ENCODE measurements at regions not wholly inside any gene's neighbourhood (a gene's known extent, or its start where the extent isn't known, plus 50 kb on each side); places are given as distances from the start of the nearest gene placed in this dataset.
"Not testable (repeated sequence)": the region's sequence is repeated elsewhere in the genome, so short reads cannot be mapped to it uniquely, and the experiment has no call there.

DNA sequence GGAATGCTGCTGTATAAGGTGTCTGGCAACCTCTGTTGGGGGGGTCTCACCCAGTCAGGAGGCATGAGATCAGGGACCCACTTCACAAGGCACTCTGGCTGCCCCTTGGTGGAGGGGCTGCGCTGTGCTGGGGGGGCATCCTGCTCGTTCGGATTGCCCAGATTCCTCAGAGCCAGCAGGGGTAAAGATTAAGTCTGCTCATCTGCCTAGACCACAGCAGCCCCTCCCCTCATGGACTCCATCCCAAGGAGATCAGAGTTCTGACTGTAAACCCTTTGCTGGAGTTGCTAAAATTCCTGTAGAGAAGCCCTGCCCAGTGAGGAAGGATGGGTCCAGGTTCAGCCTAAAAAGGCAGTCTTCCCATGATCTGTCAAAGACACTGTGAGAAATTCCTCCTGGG lies 262.0 kb upstream of the C9orf72 start:
- POLR2A ChIA-PET (ENCODE audit: partially characterized antibody): no interaction called here
- Histone ChIP-seq H3K27me3 (ENCODE audit: insufficient read depth, low read length) (no peaks in the 10 kb centered on the region), H3K27ac (ENCODE audit: low read depth, low read length) (no peak overlapping the region), H3K36me3 (ENCODE audit: insufficient read depth, low read length) (no peaks in the 10 kb centered on the region), H3K4me3 (ENCODE audit: low read length in 2 of 2) (no peak overlapping the region), H3K9me3 (ENCODE audit: control insufficient read depth in 1 of 2, low read length in 2 of 2) (no peaks in the 10 kb centered on the region), H3K4me1 (ENCODE audit: insufficient read depth, low read length) (no peaks in the 10 kb centered on the region)
- DNase-seq: no peak
- CTCF ChIA-PET (ENCODE audit: partially characterized antibody): no interaction called here
- Mint-ChIP-seq H3K27me3 (peaks cover 0 to 2% of the 10 kb centered on the region in 2 donors), H3K9me3 (peaks cover 0 to 6% (median under 1%) of the 10 kb centered on the region in 8 donors), H3K27ac (no peak overlapping the region), H3K36me3 (no peaks in the 10 kb centered on the region), H3K4me1 (no peaks in the 10 kb centered on the region), H3K4me3 (no peak overlapping the region)
- intact Hi-C loops (cut with micrococcal nuclease): no loop called here

- Histone ChIP-seq H3K27me3 (ENCODE audit: insufficient read depth, low read length) (no peaks in the 10 kb centered on the region), H3K4me1 (ENCODE audit: insufficient read depth, low read length) (no peaks in the 10 kb centered on the region), H3K27ac (ENCODE audit: low read depth, low read length) (no peak overlapping the region), H3K4me3 (ENCODE audit: low read length in 2 of 2) (no peak overlapping the region), H3K9me3 (ENCODE audit: control insufficient read depth in 1 of 2, low read length in 2 of 2) (no peaks in the 10 kb centered on the region), H3K36me3 (ENCODE audit: insufficient read depth, low read length) (no peaks in the 10 kb centered on the region)
- Mint-ChIP-seq H3K27me3 (peaks cover 0 to 2% of the 10 kb centered on the region in 2 donors), H3K27ac (no peak overlapping the region), H3K4me3 (no peak overlapping the region), H3K4me1 (no peaks in the 10 kb centered on the region), H3K36me3 (no peaks in the 10 kb centered on the region), H3K9me3 (peaks cover 0 to 6% (median under 1%) of the 10 kb centered on the region in 8 donors)
- DNase-seq: no peak
- ChIA-PET CTCF (ENCODE audit: partially characterized antibody) (no interaction called here), POLR2A (ENCODE audit: partially characterized antibody) (no interaction called here)
- intact Hi-C loops (cut with micrococcal nuclease): no loop called here
Observed at GRCh38 chr9:27835746-27836145, 262.5 kb upstream of the C9orf72 start.

DNA sequence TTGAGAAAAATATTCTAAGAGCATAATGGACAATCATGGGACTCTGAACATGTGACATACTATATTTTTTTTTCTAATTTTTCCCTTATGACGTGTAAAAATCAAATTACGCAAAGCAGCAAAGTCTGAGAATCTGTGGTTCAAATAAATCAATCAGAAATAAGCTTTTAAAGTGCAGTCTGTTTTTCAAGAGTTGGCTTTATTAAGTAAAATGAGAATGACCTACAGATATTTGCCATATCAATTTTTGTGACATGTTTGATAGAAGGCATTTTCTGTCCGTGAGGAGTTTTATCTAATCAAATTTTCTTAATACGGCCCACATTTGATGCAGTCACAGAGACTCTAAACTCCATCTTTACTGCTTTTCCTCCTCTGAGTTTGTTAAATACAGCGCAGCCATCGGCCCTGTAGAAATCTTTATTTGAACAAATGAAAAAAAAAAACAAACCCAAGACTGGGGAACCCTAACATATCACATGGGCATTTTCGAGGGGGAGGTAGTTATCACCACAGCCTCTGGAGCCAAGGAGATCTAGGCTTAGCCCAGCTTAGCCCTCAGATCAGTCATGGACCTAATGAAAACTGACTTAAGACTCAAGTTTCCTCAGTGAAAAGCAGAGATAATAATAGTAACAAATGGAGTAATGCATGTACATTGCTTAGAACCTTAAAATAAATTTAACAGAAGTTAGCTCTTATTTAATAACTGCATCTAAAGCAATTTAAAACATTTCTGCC lies 263.6 kb upstream of the C9orf72 start:
- intact Hi-C loops (cut with micrococcal nuclease): no loop called here
- Histone ChIP-seq H3K27me3 (ENCODE audit: insufficient read depth, low read length) (no peaks in the 10 kb centered on the region), H3K4me1 (ENCODE audit: insufficient read depth, low read length) (no peaks in the 10 kb centered on the region), H3K4me3 (ENCODE audit: low read length in 2 of 2) (no peak overlapping the region), H3K9me3 (ENCODE audit: control insufficient read depth in 1 of 2, low read length in 2 of 2) (no peaks in the 10 kb centered on the region), H3K27ac (ENCODE audit: low read depth, low read length) (no peak overlapping the region), H3K36me3 (ENCODE audit: insufficient read depth, low read length) (no peaks in the 10 kb centered on the region)
- no peak overlapping the region for H3K4me3 Mint-ChIP-seq
- H3K9me3 Mint-ChIP-seq: peaks cover 0 to 6% (median under 1%) of the 10 kb centered on the region in 8 donors
- POLR2A ChIA-PET (ENCODE audit: partially characterized antibody): no interaction called here
- H3K4me1 Mint-ChIP-seq: no peaks in the 10 kb centered on the region
- H3K36me3 Mint-ChIP-seq: no peaks in the 10 kb centered on the region
- no peak overlapping the region for H3K27ac Mint-ChIP-seq
- H3K27me3 Mint-ChIP-seq: peaks cover 0 to 4% of the 10 kb centered on the region in 2 donors
- no peak for DNase-seq
- CTCF ChIA-PET (ENCODE audit: partially characterized antibody): interaction anchor here (0.8 kb wide), 1 partner anchor 9 kb away, joined by 3 read pairs; no protein-coding TSS in a partner anchor

GRCh38 chr9:27838876-27839275 lies 265.6 kb upstream of the C9orf72 start:
- peaks cover 0 to 6% (median 0%) of the 10 kb centered on the region in 8 donors for H3K9me3 Mint-ChIP-seq
- ChIA-PET CTCF (ENCODE audit: partially characterized antibody) (no interaction called here), POLR2A (ENCODE audit: partially characterized antibody) (no interaction called here)
- Histone ChIP-seq H3K4me3 (ENCODE audit: low read length in 2 of 2) (no peak overlapping the region), H3K27me3 (ENCODE audit: insufficient read depth, low read length) (no peaks in the 10 kb centered on the region), H3K9me3 (ENCODE audit: control insufficient read depth in 1 of 2, low read length in 2 of 2) (no peaks in the 10 kb centered on the region), H3K36me3 (ENCODE audit: insufficient read depth, low read length) (no peaks in the 10 kb centered on the region), H3K27ac (ENCODE audit: low read depth, low read length) (no peak overlapping the region), H3K4me1 (ENCODE audit: insufficient read depth, low read length) (no peaks in the 10 kb centered on the region)
- H3K27ac Mint-ChIP-seq: no peak overlapping the region
- intact Hi-C loops (cut with micrococcal nuclease): no loop called here
- H3K36me3 Mint-ChIP-seq: no peaks in the 10 kb centered on the region
- H3K4me3 Mint-ChIP-seq: no peak overlapping the region
- DNase-seq: no peak
- no peaks in the 10 kb centered on the region for H3K4me1 Mint-ChIP-seq
- H3K27me3 Mint-ChIP-seq: peaks cover 0 to 4% of the 10 kb centered on the region in 2 donors

DNA sequence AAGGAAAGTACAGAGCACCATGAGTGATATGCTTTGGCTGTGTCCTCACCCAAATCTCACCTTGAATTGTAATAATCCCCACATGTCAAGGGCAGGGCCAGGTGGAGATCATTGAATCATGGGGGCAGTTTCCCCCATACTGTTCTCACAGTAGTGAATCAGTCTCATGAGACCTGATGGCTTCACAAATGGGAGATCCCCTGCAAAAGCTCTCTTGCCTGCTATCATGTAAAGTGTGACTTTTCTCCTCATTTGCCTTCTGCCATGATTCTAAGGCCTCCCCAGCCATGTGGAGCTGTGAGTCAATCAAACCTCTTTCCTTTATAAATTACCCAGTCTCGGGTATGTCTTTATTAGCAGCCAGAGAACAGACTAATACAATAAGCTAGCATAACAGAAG lies 266.5 kb upstream of the C9orf72 start:
- H3K9me3 Mint-ChIP-seq; H3K4me1 Mint-ChIP-seq; H3K27me3 Mint-ChIP-seq; H3K4me3 Mint-ChIP-seq; H3K36me3 ChIP-seq (ENCODE audit: insufficient read depth, low read length); CTCF ChIA-PET (ENCODE audit: partially characterized antibody); H3K27ac Mint-ChIP-seq; intact Hi-C loops (cut with micrococcal nuclease); H3K36me3 Mint-ChIP-seq; POLR2A ChIA-PET (ENCODE audit: partially characterized antibody); DNase-seq; H3K27ac ChIP-seq (ENCODE audit: low read depth, low read length); H3K4me3 ChIP-seq (ENCODE audit: low read length in 2 of 2); H3K27me3 ChIP-seq (ENCODE audit: insufficient read depth, low read length); H3K9me3 ChIP-seq (ENCODE audit: control insufficient read depth in 1 of 2, low read length in 2 of 2); H3K4me1 ChIP-seq (ENCODE audit: insufficient read depth, low read length): not testable (repeated sequence)

- ChIA-PET POLR2A (ENCODE audit: partially characterized antibody) (no interaction called here), CTCF (ENCODE audit: partially characterized antibody) (no interaction called here)
- Histone ChIP-seq H3K36me3 (ENCODE audit: insufficient read depth, low read length) (no peaks in the 10 kb centered on the region), H3K9me3 (ENCODE audit: control insufficient read depth in 1 of 2, low read length in 2 of 2) (no peaks in the 10 kb centered on the region), H3K4me1 (ENCODE audit: insufficient read depth, low read length) (no peaks in the 10 kb centered on the region), H3K27me3 (ENCODE audit: insufficient read depth, low read length) (no peaks in the 10 kb centered on the region), H3K27ac (ENCODE audit: low read depth, low read length) (no peak overlapping the region), H3K4me3 (ENCODE audit: low read length in 2 of 2) (no peak overlapping the region)
- Mint-ChIP-seq H3K4me1 (no peaks in the 10 kb centered on the region), H3K4me3 (no peak overlapping the region), H3K27me3 (peaks cover 0 to 2% of the 10 kb centered on the region in 2 donors), H3K9me3 (peaks cover 0 to 3% (median 0%) of the 10 kb centered on the region in 8 donors), H3K27ac (no peak overlapping the region), H3K36me3 (no peaks in the 10 kb centered on the region)
- DNase-seq: no peak
- intact Hi-C loops (cut with micrococcal nuclease): no loop called here
Observed at GRCh38 chr9:27844797-27845196, 271.5 kb upstream of the C9orf72 start.

- no peak for DNase-seq
- Mint-ChIP-seq H3K36me3 (no peaks in the 10 kb centered on the region), H3K4me3 (no peak overlapping the region), H3K9me3 (peaks cover 0 to 4% (median 0%) of the 10 kb centered on the region in 8 donors), H3K4me1 (no peaks in the 10 kb centered on the region), H3K27me3 (peaks cover 0 to 3% of the 10 kb centered on the region in 2 donors), H3K27ac (no peak overlapping the region)
- POLR2A ChIA-PET (ENCODE audit: partially characterized antibody): no interaction called here
- no peaks in the 10 kb centered on the region for H3K4me1 ChIP-seq (ENCODE audit: insufficient read depth, low read length)
- CTCF ChIA-PET (ENCODE audit: partially characterized antibody): no interaction called here
- no peak overlapping the region for H3K4me3 ChIP-seq (ENCODE audit: low read length in 2 of 2)
- intact Hi-C loops (cut with micrococcal nuclease): no loop called here
- H3K9me3 ChIP-seq (ENCODE audit: control insufficient read depth in 1 of 2, low read length in 2 of 2): no peaks in the 10 kb centered on the region
- no peaks in the 10 kb centered on the region for H3K27me3 ChIP-seq (ENCODE audit: insufficient read depth, low read length)
- H3K27ac ChIP-seq (ENCODE audit: low read depth, low read length): no peak overlapping the region
- H3K36me3 ChIP-seq (ENCODE audit: insufficient read depth, low read length): no peaks in the 10 kb centered on the region
Observed at GRCh38 chr9:27847380-27847779, 274.1 kb upstream of the C9orf72 start.

Data from CD4-positive, alpha-beta memory T cell (primary cell).